ENCODE measurements at regions not wholly inside any gene's neighbourhood (a gene's known extent, or its start where the extent isn't known, plus 50 kb on each side); places are given as distances from the start of the nearest gene placed in this dataset.

- no peaks in the 10 kb centered on the region for H3K9me2 ChIP-seq (replicated peaks; ENCODE audit: control insufficient read depth, low read length)
- H3K79me2 ChIP-seq (ENCODE audit: control insufficient read depth, low read length) = no peaks in the 10 kb centered on the region
- no peaks in the 10 kb centered on the region for H3K4me1 ChIP-seq (ENCODE audit: control insufficient read depth, low read length)
- H3K9me3 ChIP-seq (ENCODE audit: control insufficient read depth, insufficient read depth, low read length) = no peaks in the 10 kb centered on the region
- H3K4me3 ChIP-seq (ENCODE audit: low read length) = no peak overlapping the region
- no peak for TF ChIP-seq EZH2phosphoT487 (IDR thresholded peaks at IDR 0.05; ENCODE audit: borderline replicate concordance, low read length)
- TF ChIP-seq CTCF (IDR thresholded peaks at IDR 0.05; ENCODE audit: low read depth, low read length, poor library complexity, severe bottlenecking) = no peak
- no peaks in the 10 kb centered on the region for H3F3A ChIP-seq (ENCODE audit: control insufficient read depth, insufficient read depth)
- no peaks in the 10 kb centered on the region for H3K27me3 ChIP-seq (ENCODE audit: control insufficient read depth, low read length)
- H3K36me3 ChIP-seq (ENCODE audit: control insufficient read depth, low read length) = no peaks in the 10 kb centered on the region
- H3K27ac ChIP-seq (ENCODE audit: low read depth, low read length) = no peak overlapping the region
- no peaks in the 10 kb centered on the region for H4K20me1 ChIP-seq (ENCODE audit: control insufficient read depth, insufficient read depth, low read depth, low read length)
- no peak overlapping the region for H3K4me2 ChIP-seq (ENCODE audit: low read length)
Observed at GRCh38 chr11:88042238-88042637, 133.0 kb downstream of the RAB38 start.

- no peak overlapping the region for H3K27ac ChIP-seq (ENCODE audit: low read depth, low read length)
- H3K36me3 ChIP-seq (ENCODE audit: control insufficient read depth, low read length) = no peaks in the 10 kb centered on the region
- no peaks in the 10 kb centered on the region for H3K79me2 ChIP-seq (ENCODE audit: control insufficient read depth, low read length)
- TF ChIP-seq CTCF (IDR thresholded peaks at IDR 0.05; ENCODE audit: low read depth, low read length, poor library complexity, severe bottlenecking) (no peak), EZH2phosphoT487 (IDR thresholded peaks at IDR 0.05; ENCODE audit: borderline replicate concordance, low read length) (no peak)
- no peaks in the 10 kb centered on the region for H3F3A ChIP-seq (ENCODE audit: control insufficient read depth, insufficient read depth)
- no peaks in the 10 kb centered on the region for H3K27me3 ChIP-seq (ENCODE audit: control insufficient read depth, low read length)
- no peak overlapping the region for H3K4me3 ChIP-seq (ENCODE audit: low read length)
- no peaks in the 10 kb centered on the region for H3K9me2 ChIP-seq (replicated peaks; ENCODE audit: control insufficient read depth, low read length)
- H3K9me3 ChIP-seq (ENCODE audit: control insufficient read depth, insufficient read depth, low read length) = no peaks in the 10 kb centered on the region
- no peak overlapping the region for H3K4me2 ChIP-seq (ENCODE audit: low read length)
- H3K4me1 ChIP-seq (ENCODE audit: control insufficient read depth, low read length) = no peaks in the 10 kb centered on the region
- no peaks in the 10 kb centered on the region for H4K20me1 ChIP-seq (ENCODE audit: control insufficient read depth, insufficient read depth, low read depth, low read length)
Observed at GRCh38 chr11:88041679-88042078, 133.6 kb downstream of the RAB38 start.

- no peak for TF ChIP-seq EZH2phosphoT487 (IDR thresholded peaks at IDR 0.05; ENCODE audit: borderline replicate concordance, low read length)
- TF ChIP-seq CTCF (IDR thresholded peaks at IDR 0.05; ENCODE audit: low read depth, low read length, poor library complexity, severe bottlenecking) = no peak
- Histone ChIP-seq H3K9me2 (replicated peaks; ENCODE audit: control insufficient read depth, low read length) (no peaks in the 10 kb centered on the region), H3K27me3 (ENCODE audit: control insufficient read depth, low read length) (no peaks in the 10 kb centered on the region), H3K9me3 (ENCODE audit: control insufficient read depth, insufficient read depth, low read length) (no peaks in the 10 kb centered on the region), H3K27ac (ENCODE audit: low read depth, low read length) (no peak overlapping the region), H3K4me3 (ENCODE audit: low read length) (no peak overlapping the region), H3F3A (ENCODE audit: control insufficient read depth, insufficient read depth) (no peaks in the 10 kb centered on the region), H4K20me1 (ENCODE audit: control insufficient read depth, insufficient read depth, low read depth, low read length) (no peaks in the 10 kb centered on the region), H3K4me1 (ENCODE audit: control insufficient read depth, low read length) (no peaks in the 10 kb centered on the region), H3K36me3 (ENCODE audit: control insufficient read depth, low read length) (no peaks in the 10 kb centered on the region), H3K4me2 (ENCODE audit: low read length) (no peak overlapping the region), H3K79me2 (ENCODE audit: control insufficient read depth, low read length) (no peaks in the 10 kb centered on the region)
Observed at GRCh38 chr11:88040148-88040496, 135.1 kb downstream of the RAB38 start.
